ENCODE measurements at regions not wholly inside any gene's neighbourhood (a gene's known extent, or its start where the extent isn't known, plus 50 kb on each side); places are given as distances from the start of the nearest gene placed in this dataset.

- TF ChIP-seq CTCF (IDR thresholded peaks at IDR 0.05) (no peak), POLR2A (IDR thresholded peaks at IDR 0.05) (no peak), POLR2AphosphoS5 (IDR thresholded peaks at IDR 0.05) (no peak)
These were observed 153.6 kb downstream of the DIRAS2 start for GRCh38 chr9:90489066-90489465.

Data from suprapubic skin (tissue), 4 donors.